NCI-H1694 (cell line): ENCODE measurements at regions not wholly inside any gene's neighbourhood (a gene's known extent, or its start where the extent isn't known, plus 50 kb on each side); places are given as distances from the start of the nearest gene placed in this dataset.
"Not testable (repeated sequence)": the region's sequence is repeated elsewhere in the genome, so short reads cannot be mapped to it uniquely, and the experiment has no call there.

Source experiments
- DNase-seq: peaks from one replicate; lab custom pipeline; 2025; lab: John Stamatoyannopoulos, UW

GRCh38 chr14:89065879-89066278 lies 241.4 kb downstream of the TTC8 start:
- DNase-seq: no peak

GRCh38 chr14:89067293-89067972 lies 243.0 kb downstream of the TTC8 start:
- DNase-seq: no peak

- no peak for DNase-seq
These were observed 253.8 kb downstream of the TTC8 start for GRCh38 chr14:89078021-89078795.

- no peak for DNase-seq
These were observed 260.8 kb downstream of the TTC8 start for GRCh38 chr14:89085231-89085731.

- no peak for DNase-seq
These were observed 261.4 kb downstream of the TTC8 start for GRCh38 chr14:89085737-89086382.

- DNase-seq: no peak
These were observed 264.1 kb downstream of the TTC8 start for GRCh38 chr14:89088530-89088929.

- no peak for DNase-seq
These were observed 264.9 kb downstream of the TTC8 start for GRCh38 chr14:89089330-89089729.

GRCh38 chr14:89091781-89092180 lies 267.3 kb downstream of the TTC8 start:
- no peak for DNase-seq

GRCh38 chr14:89093083-89093730 lies 268.8 kb downstream of the TTC8 start:
- no peak for DNase-seq

- DNase-seq: no peak
These were observed 270.6 kb downstream of the TTC8 start for GRCh38 chr14:89095036-89095435.

GRCh38 chr14:89096946-89097345 lies 272.5 kb downstream of the TTC8 start:
- DNase-seq: no peak

- DNase-seq: no peak
These were observed 273.8 kb downstream of the TTC8 start for GRCh38 chr14:89098254-89098653.

- DNase-seq: not testable (repeated sequence)
These were observed 279.8 kb downstream of the TTC8 start for GRCh38 chr14:89104171-89104817.

GRCh38 chr14:89104861-89105260 lies 280.4 kb downstream of the TTC8 start:
- not testable (repeated sequence) for DNase-seq
